Transverse colon (tissue), 4 donors: ENCODE measurements at regions not wholly inside any gene's neighbourhood (a gene's known extent, or its start where the extent isn't known, plus 50 kb on each side); places are given as distances from the start of the nearest gene placed in this dataset.

ENCODE experiments used
- EP300 ChIP-seq: sonication (generic); formaldehyde crosslinking; IDR thresholded peaks from one replicate; pipeline ENCODE4 v1.6.1; 2017; ENCODE audit warnings: antibody characterized with exemption, low read depth
- POLR2A ChIP-seq: fragments of 450-650 bp; IDR thresholded peaks from one replicate; pipeline ENCODE4 v1.6.1; 2016; ENCODE audit warnings: antibody characterized with exemption, mild to moderate bottlenecking, moderate library complexity
- POLR2AphosphoS5 ChIP-seq, 3 donors: sonication (generic); formaldehyde crosslinking; IDR thresholded peaks; one replicate each; pipeline ENCODE4 v1.6.1; 2016; ENCODE audit warnings: antibody characterized with exemption in 3 of 3
- TF ChIP-seq, protein P1 (sequence below), 5 experiments: fragments of 200-600 bp in 3 of 5; fragments of 450-650 bp in 2 of 5; sonication (generic) in 3 of 5; IDR thresholded peaks; 1 replicate in 2 of 5; 2 replicates in 3 of 5; pipeline ENCODE4 v1.5.1; 2016 to 2017; ENCODE audit warnings: antibody characterized with exemption in 5 of 5, inconsistent platforms in 3 of 5, mild to moderate bottlenecking in 2 of 5, moderate library complexity in 1 of 5

DNA sequence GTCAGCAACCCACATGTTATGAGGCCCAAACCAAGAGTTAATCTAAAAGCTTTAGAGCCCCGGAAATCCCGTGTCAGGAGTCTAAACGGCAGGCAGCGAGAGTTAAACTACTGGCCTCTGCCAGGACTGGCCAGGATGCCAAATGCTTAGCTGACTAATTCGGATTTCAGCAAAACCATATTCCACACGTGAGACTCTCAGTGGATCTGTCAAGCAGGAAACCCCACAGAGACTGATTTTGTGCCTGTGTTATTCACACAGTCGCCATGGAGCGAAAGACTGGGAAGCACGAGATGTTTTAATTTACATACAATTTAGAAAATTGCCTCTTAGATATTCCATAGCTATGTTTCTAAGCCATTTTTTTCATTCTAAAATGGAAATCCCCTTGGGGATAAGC lies 152.9 kb downstream of the RNASET2 start:
- TF ChIP-seq POLR2AphosphoS5 (IDR thresholded peaks at IDR 0.05) (no peak), EP300 (no peak), POLR2A (no peak)
- TF ChIP-seq, protein P1, sequence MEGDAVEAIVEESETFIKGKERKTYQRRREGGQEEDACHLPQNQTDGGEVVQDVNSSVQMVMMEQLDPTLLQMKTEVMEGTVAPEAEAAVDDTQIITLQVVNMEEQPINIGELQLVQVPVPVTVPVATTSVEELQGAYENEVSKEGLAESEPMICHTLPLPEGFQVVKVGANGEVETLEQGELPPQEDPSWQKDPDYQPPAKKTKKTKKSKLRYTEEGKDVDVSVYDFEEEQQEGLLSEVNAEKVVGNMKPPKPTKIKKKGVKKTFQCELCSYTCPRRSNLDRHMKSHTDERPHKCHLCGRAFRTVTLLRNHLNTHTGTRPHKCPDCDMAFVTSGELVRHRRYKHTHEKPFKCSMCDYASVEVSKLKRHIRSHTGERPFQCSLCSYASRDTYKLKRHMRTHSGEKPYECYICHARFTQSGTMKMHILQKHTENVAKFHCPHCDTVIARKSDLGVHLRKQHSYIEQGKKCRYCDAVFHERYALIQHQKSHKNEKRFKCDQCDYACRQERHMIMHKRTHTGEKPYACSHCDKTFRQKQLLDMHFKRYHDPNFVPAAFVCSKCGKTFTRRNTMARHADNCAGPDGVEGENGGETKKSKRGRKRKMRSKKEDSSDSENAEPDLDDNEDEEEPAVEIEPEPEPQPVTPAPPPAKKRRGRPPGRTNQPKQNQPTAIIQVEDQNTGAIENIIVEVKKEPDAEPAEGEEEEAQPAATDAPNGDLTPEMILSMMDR (IDR thresholded peaks at IDR 0.05): no peak
